Fibroblast of the aortic adventitia (primary cell): ENCODE measurements at regions not wholly inside any gene's neighbourhood (a gene's known extent, or its start where the extent isn't known, plus 50 kb on each side); places are given as distances from the start of the nearest gene placed in this dataset. TPM values are rescaled to one million over a fixed set of nuclear protein-coding genes. Genes with fewer than 3 reads are reported as not detected.

Experiments
- DNase-seq: peaks from one replicate; pipeline ENCODE4 v3.0.0-alpha.2; 2010; ENCODE audit warnings: low read depth
- H3K4me3 ChIP-seq: 2 replicates; pipeline ENCODE4 v1.5.1; 2011; ENCODE audit warnings: low read depth, mild to moderate bottlenecking, control low read depth, low read length, moderate library complexity
- small RNA-seq: library from RNA; depleted of rRNA; stranded (forward); fragments of <200 nt; gene quantifications from one replicate; pipeline ENCODE3, GENCODE V24; 2012
- TF ChIP-seq, protein P1 (sequence below): IDR thresholded peaks from 2 replicates; pipeline ENCODE4 v1.5.1; 2011; ENCODE audit warnings: mild to moderate bottlenecking, low read length, control low read depth, inconsistent platforms; ENCODE audit not compliant: insufficient read depth

DNA sequence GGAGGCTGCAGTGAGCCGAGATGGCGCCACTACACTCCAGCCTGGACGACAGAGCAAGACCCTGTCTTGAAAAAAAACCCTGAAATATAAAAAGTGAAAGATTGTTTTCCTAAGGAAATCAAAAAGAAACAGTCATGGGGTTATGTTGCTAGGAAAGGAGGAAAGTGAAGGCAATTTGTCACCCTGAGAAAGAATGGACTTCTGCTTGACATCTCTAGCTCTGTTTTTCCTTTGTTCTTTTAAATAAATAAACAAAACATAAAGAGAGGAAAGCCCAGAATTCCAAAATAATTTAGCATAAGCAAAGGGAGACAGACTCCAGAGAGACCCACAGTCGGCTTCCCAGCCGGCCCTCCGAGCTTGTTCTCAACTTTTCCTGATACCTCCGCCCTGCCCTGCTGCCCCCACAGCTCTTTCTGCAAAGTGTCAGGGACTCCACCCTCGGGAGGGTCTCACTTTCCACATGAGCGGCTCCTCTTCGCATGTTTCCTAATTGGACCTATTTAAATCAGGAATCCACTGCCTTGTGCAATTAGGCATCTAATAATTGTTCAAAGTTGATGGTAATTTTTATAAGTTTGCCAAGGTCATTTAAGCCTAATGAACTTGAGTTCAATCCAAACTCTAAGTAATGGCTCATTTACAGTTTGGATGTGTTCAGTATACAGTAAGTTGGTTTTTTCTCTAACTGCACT is 49.8 kb upstream of the COPS8 start:
- TF ChIP-seq, protein P1, sequence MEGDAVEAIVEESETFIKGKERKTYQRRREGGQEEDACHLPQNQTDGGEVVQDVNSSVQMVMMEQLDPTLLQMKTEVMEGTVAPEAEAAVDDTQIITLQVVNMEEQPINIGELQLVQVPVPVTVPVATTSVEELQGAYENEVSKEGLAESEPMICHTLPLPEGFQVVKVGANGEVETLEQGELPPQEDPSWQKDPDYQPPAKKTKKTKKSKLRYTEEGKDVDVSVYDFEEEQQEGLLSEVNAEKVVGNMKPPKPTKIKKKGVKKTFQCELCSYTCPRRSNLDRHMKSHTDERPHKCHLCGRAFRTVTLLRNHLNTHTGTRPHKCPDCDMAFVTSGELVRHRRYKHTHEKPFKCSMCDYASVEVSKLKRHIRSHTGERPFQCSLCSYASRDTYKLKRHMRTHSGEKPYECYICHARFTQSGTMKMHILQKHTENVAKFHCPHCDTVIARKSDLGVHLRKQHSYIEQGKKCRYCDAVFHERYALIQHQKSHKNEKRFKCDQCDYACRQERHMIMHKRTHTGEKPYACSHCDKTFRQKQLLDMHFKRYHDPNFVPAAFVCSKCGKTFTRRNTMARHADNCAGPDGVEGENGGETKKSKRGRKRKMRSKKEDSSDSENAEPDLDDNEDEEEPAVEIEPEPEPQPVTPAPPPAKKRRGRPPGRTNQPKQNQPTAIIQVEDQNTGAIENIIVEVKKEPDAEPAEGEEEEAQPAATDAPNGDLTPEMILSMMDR: no peak
- no peak for DNase-seq
- H3K4me3 ChIP-seq: no peak overlapping the region

Small RNA genes lying in the stretch of these regions (small RNA-seq; reads per million reads assigned to genes)
- not detected for gene RNU6-1051P
